AG04450 (cell line): ENCODE measurements at regions not wholly inside any gene's neighbourhood (a gene's known extent, or its start where the extent isn't known, plus 50 kb on each side); places are given as distances from the start of the nearest gene placed in this dataset.

Experiments used
- CTCF ChIA-PET: fragments of 300-600, 350-600 bp; formaldehyde crosslinking; extraction: SDS; loops from one replicate; lab custom pipeline; 2022; ENCODE audit warnings: antibody characterized with exemption, inconsistent platforms; lab: Charles Lee
- POLR2A ChIA-PET: fragments of 350-600 bp; formaldehyde crosslinking; extraction: SDS; loops from one replicate; lab custom pipeline; 2021; ENCODE audit warnings: antibody characterized with exemption, inconsistent platforms; lab: Yijun Ruan, JAX
- DNase-seq: peaks from one replicate; pipeline ENCODE4 v3.0.0-alpha.2; 2011; ENCODE audit warnings: low read depth, low spot score
- H3K27ac ChIP-seq: one replicate; pipeline ENCODE4 v1.5.1; 2012; ENCODE audit warnings: low read depth, low read length, control low read depth
- H3K27me3 ChIP-seq: one replicate; pipeline ENCODE4 v1.6.0; 2012; ENCODE audit warnings: low read length; ENCODE audit not compliant: control insufficient read depth, insufficient read depth
- H3K4me3 ChIP-seq: 2 replicates; pipeline ENCODE4 v1.5.1; 2011; ENCODE audit warnings: mild to moderate bottlenecking, low read depth, low read length, control low read depth
- H3K9me3 ChIP-seq: 2 replicates; pipeline ENCODE4 v1.5.1; 2012; ENCODE audit warnings: low read length; ENCODE audit not compliant: control insufficient read depth, insufficient read depth
- TF ChIP-seq, protein P1 (sequence below): IDR thresholded peaks from 2 replicates; pipeline ENCODE4 v1.5.1; 2011; ENCODE audit warnings: low read depth, low read length, control low read depth, inconsistent platforms

DNA sequence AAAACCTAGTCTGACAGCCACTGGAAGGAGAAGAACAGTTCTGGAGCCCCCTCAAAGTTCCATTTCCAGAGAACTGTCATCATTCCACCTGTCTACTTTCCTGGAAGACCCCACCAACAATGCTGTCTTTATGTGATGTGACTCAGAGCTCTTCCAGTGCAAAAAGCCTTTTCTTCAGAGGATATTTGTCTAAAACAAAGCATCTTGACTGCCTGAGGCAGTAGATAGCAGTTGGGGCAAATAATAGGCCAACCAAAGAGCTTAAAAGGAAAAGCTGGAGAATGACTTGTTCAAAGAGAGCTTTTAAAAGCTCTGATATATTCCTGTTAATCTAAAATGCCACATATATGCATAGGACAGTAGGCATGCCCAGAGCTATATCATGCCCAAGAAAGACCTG is 62.6 kb downstream of the MIS18A start:
- DNase-seq: no peak
- no peaks in the 10 kb centered on the region for H3K9me3 ChIP-seq
- H3K27me3 ChIP-seq: no peaks in the 10 kb centered on the region
- TF ChIP-seq, protein P1, sequence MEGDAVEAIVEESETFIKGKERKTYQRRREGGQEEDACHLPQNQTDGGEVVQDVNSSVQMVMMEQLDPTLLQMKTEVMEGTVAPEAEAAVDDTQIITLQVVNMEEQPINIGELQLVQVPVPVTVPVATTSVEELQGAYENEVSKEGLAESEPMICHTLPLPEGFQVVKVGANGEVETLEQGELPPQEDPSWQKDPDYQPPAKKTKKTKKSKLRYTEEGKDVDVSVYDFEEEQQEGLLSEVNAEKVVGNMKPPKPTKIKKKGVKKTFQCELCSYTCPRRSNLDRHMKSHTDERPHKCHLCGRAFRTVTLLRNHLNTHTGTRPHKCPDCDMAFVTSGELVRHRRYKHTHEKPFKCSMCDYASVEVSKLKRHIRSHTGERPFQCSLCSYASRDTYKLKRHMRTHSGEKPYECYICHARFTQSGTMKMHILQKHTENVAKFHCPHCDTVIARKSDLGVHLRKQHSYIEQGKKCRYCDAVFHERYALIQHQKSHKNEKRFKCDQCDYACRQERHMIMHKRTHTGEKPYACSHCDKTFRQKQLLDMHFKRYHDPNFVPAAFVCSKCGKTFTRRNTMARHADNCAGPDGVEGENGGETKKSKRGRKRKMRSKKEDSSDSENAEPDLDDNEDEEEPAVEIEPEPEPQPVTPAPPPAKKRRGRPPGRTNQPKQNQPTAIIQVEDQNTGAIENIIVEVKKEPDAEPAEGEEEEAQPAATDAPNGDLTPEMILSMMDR: no peak
- ChIA-PET POLR2A (no interaction called here), CTCF (interaction anchor here (0.9 kb wide), 1 partner anchor 42 kb away, joined by 5 read pairs; no protein-coding TSS in a partner anchor)
- no peak overlapping the region for H3K4me3 ChIP-seq
- H3K27ac ChIP-seq: no peak overlapping the region

DNA sequence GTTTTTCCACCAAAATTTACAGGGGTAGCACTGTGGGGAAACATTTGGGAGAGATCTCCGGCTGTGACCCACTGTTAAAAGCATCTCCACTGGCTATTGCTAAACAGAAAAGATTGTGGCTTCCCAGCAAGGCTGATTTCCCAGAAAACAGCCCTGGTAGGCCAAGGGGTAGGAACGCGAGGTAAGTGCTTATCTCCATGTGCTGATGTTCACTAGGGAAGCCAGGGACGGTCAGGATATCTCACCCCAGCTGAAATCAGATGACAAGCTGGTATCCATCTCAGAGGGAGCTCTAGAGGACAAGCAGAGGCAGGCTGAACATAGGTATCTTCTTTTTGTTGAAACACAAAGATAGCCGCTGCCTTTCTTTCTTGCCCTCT is 63.6 kb downstream of the MIS18A start:
- no peak overlapping the region for H3K27ac ChIP-seq
- DNase-seq: no peak
- ChIA-PET CTCF (no interaction called here), POLR2A (no interaction called here)
- no peaks in the 10 kb centered on the region for H3K27me3 ChIP-seq
- H3K9me3 ChIP-seq: no peaks in the 10 kb centered on the region
- TF ChIP-seq, protein P1: no peak
- no peak overlapping the region for H3K4me3 ChIP-seq

DNA sequence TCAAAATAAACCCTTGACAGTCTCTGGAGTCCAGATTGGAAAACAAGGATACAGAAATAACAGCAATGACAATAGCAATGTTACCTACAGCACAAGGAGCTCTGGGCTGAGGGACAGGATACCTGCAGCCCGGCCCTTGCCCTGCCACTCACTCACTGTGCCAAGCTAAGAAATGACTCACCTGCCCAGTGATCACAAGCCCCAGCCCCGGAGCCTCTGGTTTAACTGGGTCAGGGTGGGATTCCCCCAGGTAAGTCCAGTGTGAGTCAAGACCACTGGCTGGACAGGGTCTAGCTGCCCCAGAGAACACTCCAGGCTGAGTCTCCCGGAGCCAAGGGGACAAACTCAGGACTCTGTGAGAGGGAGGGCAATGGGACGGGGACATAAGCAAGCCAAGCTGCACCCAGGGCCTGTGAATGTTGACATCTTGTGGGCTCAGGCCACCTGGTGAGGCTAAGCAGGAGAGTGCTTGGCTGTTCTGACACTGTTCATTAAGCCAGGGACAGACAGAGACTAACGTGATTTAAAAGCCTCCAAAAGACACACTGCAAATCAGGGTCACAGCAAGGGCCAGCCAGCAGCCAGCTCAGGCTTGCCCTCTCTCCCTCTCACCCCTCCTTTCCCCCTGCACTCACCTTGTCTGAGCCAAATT is 64.1 kb downstream of the MIS18A start:
- Histone ChIP-seq H3K4me3 (no peak overlapping the region), H3K9me3 (no peaks in the 10 kb centered on the region), H3K27ac (no peak overlapping the region), H3K27me3 (no peaks in the 10 kb centered on the region)
- no peak for DNase-seq
- ChIA-PET CTCF (interaction anchor here (0.6 kb wide), 1 partner anchor 344 kb away, joined by 3 read pairs; no protein-coding TSS in a partner anchor), POLR2A (no interaction called here)
- TF ChIP-seq, protein P1: no peak

DNA sequence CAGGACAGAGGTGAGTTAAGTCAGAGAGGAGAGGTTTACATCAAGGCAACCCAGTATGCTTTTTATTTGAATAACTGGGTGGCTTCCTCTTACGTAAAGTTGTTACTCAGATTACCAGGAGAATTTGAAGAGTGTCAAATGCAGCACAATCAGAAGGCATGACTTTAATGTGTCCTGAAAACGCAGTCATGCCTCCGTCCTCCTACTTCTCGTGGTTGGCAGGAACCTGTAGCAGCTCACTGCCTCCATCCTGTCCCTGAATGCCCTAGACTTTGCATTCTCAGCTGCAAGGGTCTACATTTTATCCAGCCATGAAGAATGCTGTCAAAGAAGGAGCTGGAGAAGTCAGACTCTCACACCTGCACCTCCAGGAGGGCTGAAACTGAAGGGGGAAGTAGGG is 66.7 kb downstream of the MIS18A start:
- DNase-seq: no peak
- Histone ChIP-seq H3K9me3 (no peaks in the 10 kb centered on the region), H3K27me3 (no peaks in the 10 kb centered on the region), H3K4me3 (no peak overlapping the region), H3K27ac (no peak overlapping the region)
- TF ChIP-seq, protein P1: no peak
- ChIA-PET CTCF (no interaction called here), POLR2A (no interaction called here)

DNA sequence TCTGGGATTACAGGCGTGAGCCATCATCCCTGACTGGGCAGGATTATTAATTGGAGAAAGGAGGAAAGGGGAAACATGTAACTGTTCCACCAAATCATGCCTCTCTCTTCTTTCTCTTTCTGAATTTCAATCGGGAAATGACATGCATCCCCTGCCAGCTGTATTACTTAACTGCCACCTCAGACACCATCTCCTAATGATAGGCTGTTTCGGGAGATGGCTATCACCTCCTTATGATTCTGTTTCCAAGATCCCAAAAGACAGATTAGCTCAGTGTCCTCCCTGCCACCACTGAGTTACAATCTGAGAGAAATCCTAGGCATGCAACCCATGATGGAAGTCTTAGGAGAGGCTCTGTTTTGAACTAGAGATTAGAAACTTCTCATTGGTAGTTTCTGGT is 67.5 kb downstream of the MIS18A start:
- ChIA-PET CTCF (no interaction called here), POLR2A (no interaction called here)
- H3K4me3 ChIP-seq: no peak overlapping the region
- no peak for DNase-seq
- no peak overlapping the region for H3K27ac ChIP-seq
- no peaks in the 10 kb centered on the region for H3K27me3 ChIP-seq
- no peaks in the 10 kb centered on the region for H3K9me3 ChIP-seq
- TF ChIP-seq, protein P1: no peak
